Osteocyte (in vitro differentiated cells): ENCODE measurements at regions not wholly inside any gene's neighbourhood (a gene's known extent, or its start where the extent isn't known, plus 50 kb on each side); places are given as distances from the start of the nearest gene placed in this dataset.
"Not testable (repeated sequence)": the region's sequence is repeated elsewhere in the genome, so short reads cannot be mapped to it uniquely, and the experiment has no call there.

Experiments used
- DNase-seq: peaks from one replicate; pipeline ENCODE4 v3.0.0; 2021; ENCODE audit warnings: mixed read lengths; ENCODE audit not compliant: unreplicated experiment; ENCODE audit errors: extremely low spot score
- H3K27ac Mint-ChIP-seq: one replicate; pipeline ENCODE4 v1.8.0; 2021; ENCODE audit warnings: mild to moderate bottlenecking, mixed read lengths; ENCODE audit not compliant: unreplicated experiment
- H3K27me3 Mint-ChIP-seq: one replicate; pipeline ENCODE4 v1.8.0; 2021; ENCODE audit warnings: mixed read lengths; ENCODE audit not compliant: unreplicated experiment
- H3K36me3 Mint-ChIP-seq: one replicate; pipeline ENCODE4 v1.8.0; 2021; ENCODE audit warnings: mixed read lengths; ENCODE audit not compliant: unreplicated experiment
- H3K4me1 Mint-ChIP-seq: one replicate; pipeline ENCODE4 v1.8.0; 2021; ENCODE audit warnings: mixed read lengths; ENCODE audit not compliant: unreplicated experiment
- H3K4me3 Mint-ChIP-seq: one replicate; pipeline ENCODE4 v1.8.0; 2021; ENCODE audit warnings: mild to moderate bottlenecking, moderate library complexity, mixed read lengths; ENCODE audit not compliant: unreplicated experiment
- H3K9me3 Mint-ChIP-seq: one replicate; pipeline ENCODE4 v1.8.0; 2021; ENCODE audit warnings: mixed read lengths; ENCODE audit not compliant: unreplicated experiment
- CTCF ChIP-seq: fragments of 200-600 bp; sonication (generic); IDR thresholded peaks from 2 replicates; pipeline ENCODE4 v1.5.0; 2021; ENCODE audit warnings: antibody characterized with exemption, mild to moderate bottlenecking, moderate library complexity

- no peak for DNase-seq
- H3K4me1 Mint-ChIP-seq: no peaks in the 10 kb centered on the region
- no peaks in the 10 kb centered on the region for H3K9me3 Mint-ChIP-seq
- no peak for TF ChIP-seq CTCF
- H3K27me3 Mint-ChIP-seq: no peaks in the 10 kb centered on the region
- no peak overlapping the region for H3K4me3 Mint-ChIP-seq
- H3K27ac Mint-ChIP-seq: no peak overlapping the region
- no peaks in the 10 kb centered on the region for H3K36me3 Mint-ChIP-seq
Measured at GRCh38 chr4:126183206-126183605, 868.5 kb downstream of the FAT4 start.

GRCh38 chr4:126191536-126191935 is 876.8 kb downstream of the FAT4 start:
- no peak for DNase-seq
- no peak for TF ChIP-seq CTCF
- Mint-ChIP-seq H3K27ac (no peak overlapping the region), H3K4me1 (no peaks in the 10 kb centered on the region), H3K27me3 (peaks cover 17% of the 10 kb centered on the region), H3K4me3 (no peak overlapping the region), H3K36me3 (no peaks in the 10 kb centered on the region), H3K9me3 (peaks cover 4% of the 10 kb centered on the region)

GRCh38 chr4:126192506-126192905 is 877.8 kb downstream of the FAT4 start:
- no peak for TF ChIP-seq CTCF
- DNase-seq: no peak
- Mint-ChIP-seq H3K27me3 (peaks cover 25% of the 10 kb centered on the region), H3K9me3 (peaks cover 4% of the 10 kb centered on the region), H3K4me1 (no peaks in the 10 kb centered on the region), H3K36me3 (no peaks in the 10 kb centered on the region), H3K4me3 (no peak overlapping the region), H3K27ac (no peak overlapping the region)

GRCh38 chr4:126201251-126202138 is 886.7 kb downstream of the FAT4 start:
- not testable (repeated sequence) for H3K4me1 Mint-ChIP-seq, H3K27ac Mint-ChIP-seq, H3K4me3 Mint-ChIP-seq, H3K36me3 Mint-ChIP-seq, DNase-seq
- Mint-ChIP-seq H3K27me3 (peaks cover 23% of the 10 kb centered on the region), H3K9me3 (peaks cover 13% of the 10 kb centered on the region)

GRCh38 chr4:126202226-126202625 is 887.5 kb downstream of the FAT4 start:
- Mint-ChIP-seq H3K4me1 (no peaks in the 10 kb centered on the region), H3K36me3 (peaks cover 2% of the 10 kb centered on the region), H3K27me3 (peaks cover 17% of the 10 kb centered on the region), H3K4me3 (no peak overlapping the region), H3K27ac (no peak overlapping the region), H3K9me3 (peaks cover 15% of the 10 kb centered on the region)
- TF ChIP-seq CTCF: no peak
- no peak for DNase-seq
